ENCODE measurements at regions not wholly inside any gene's neighbourhood (a gene's known extent, or its start where the extent isn't known, plus 50 kb on each side); places are given as distances from the start of the nearest gene placed in this dataset.

- ChIA-PET POLR2A (no interaction called here), CTCF (interaction anchor here (0.7 to 1.3 kb wide), 7 partner anchors 9 to 60 kb away, joined by 3 to 5 read pairs (median 3); no protein-coding TSS in a partner anchor)
- Histone ChIP-seq H3K4me3 (ENCODE audit: control insufficient read depth in 1 of 7, extremely low read depth in 1 of 7, insufficient read depth in 4 of 7, low read depth in 2 of 7, low read length in 6 of 7) (peak overlapping the region in 6 of 7 experiments; percentile 9 to 74 (median 58)), H3K27me3 (replicated peaks in 2 of 5; ENCODE audit: control insufficient read depth in 4 of 5, insufficient read depth in 5 of 5, low read length in 4 of 5) (no peaks in the 10 kb centered on the region), H3K9me3 (ENCODE audit: control extremely low read depth in 1 of 5, control insufficient read depth in 4 of 5, insufficient read depth in 2 of 5, low read depth in 1 of 5, low read length in 4 of 5) (no peaks in the 10 kb centered on the region), H3K36me3 (ENCODE audit: control insufficient read depth in 4 of 4, insufficient read depth in 4 of 4, low read length in 3 of 4) (no peaks in the 10 kb centered on the region), H3K27ac (ENCODE audit: insufficient read depth in 1 of 2, low read depth in 1 of 2, low read length in 2 of 2, poor library complexity in 1 of 2, severe bottlenecking in 2 of 2) (peak overlapping the region in 1 of 2 experiments; percentile 25), H3K4me1 (ENCODE audit: control extremely low read depth in 1 of 4, control insufficient read depth in 4 of 4, insufficient read depth in 4 of 4, low read length in 3 of 4) (peaks cover 12 to 49% (median 41%) of the 10 kb centered on the region in 4 experiments)
- 3% methylated on average over 13 of the region's 23 CpGs for WGBS (ENCODE audit: insufficient coverage)
- peak; percentile 78 to 98 (median 96) for DNase-seq
Observed at GRCh38 chr7:3094701-3095445, 51.2 kb upstream of the CARD11 start.

GRCh38 chr7:3097734-3098133 is 54.1 kb upstream of the CARD11 start:
- peaks cover 7 to 43% (median 27%) of the 10 kb centered on the region in 4 experiments for H3K4me1 ChIP-seq (ENCODE audit: control extremely low read depth in 1 of 4, control insufficient read depth in 4 of 4, insufficient read depth in 4 of 4, low read length in 3 of 4)
- ChIA-PET POLR2A (no interaction called here), CTCF (no interaction called here)
- WGBS (ENCODE audit: insufficient coverage): 100% methylated on average over 1 of the region's 1 CpG
- no peak for DNase-seq
- no peak overlapping the region for H3K27ac ChIP-seq (ENCODE audit: insufficient read depth in 1 of 2, low read depth in 1 of 2, low read length in 2 of 2, poor library complexity in 1 of 2, severe bottlenecking in 2 of 2)
- H3K4me3 ChIP-seq (ENCODE audit: control insufficient read depth in 1 of 7, extremely low read depth in 1 of 7, insufficient read depth in 4 of 7, low read depth in 2 of 7, low read length in 6 of 7): no peak overlapping the region
- H3K36me3 ChIP-seq (ENCODE audit: control insufficient read depth in 4 of 4, insufficient read depth in 4 of 4, low read length in 3 of 4): no peaks in the 10 kb centered on the region
- H3K9me3 ChIP-seq (ENCODE audit: control extremely low read depth in 1 of 5, control insufficient read depth in 4 of 5, insufficient read depth in 2 of 5, low read depth in 1 of 5, low read length in 4 of 5): no peaks in the 10 kb centered on the region
- H3K27me3 ChIP-seq (replicated peaks in 2 of 5; ENCODE audit: control insufficient read depth in 4 of 5, insufficient read depth in 5 of 5, low read length in 4 of 5): no peaks in the 10 kb centered on the region

GRCh38 chr7:3102159-3102558 is 58.5 kb upstream of the CARD11 start:
- CTCF ChIA-PET: interaction anchor here (1.0 to 1.7 kb wide), 2 partner anchors 31 to 36 kb away, joined by 3 to 5 read pairs; no protein-coding TSS in a partner anchor
- Histone ChIP-seq H3K36me3 (ENCODE audit: control insufficient read depth in 4 of 4, insufficient read depth in 4 of 4, low read length in 3 of 4) (no peaks in the 10 kb centered on the region), H3K4me3 (ENCODE audit: control insufficient read depth in 1 of 7, extremely low read depth in 1 of 7, insufficient read depth in 4 of 7, low read depth in 2 of 7, low read length in 6 of 7) (no peak overlapping the region), H3K27ac (ENCODE audit: insufficient read depth in 1 of 2, low read depth in 1 of 2, low read length in 2 of 2, poor library complexity in 1 of 2, severe bottlenecking in 2 of 2) (no peak overlapping the region), H3K9me3 (ENCODE audit: control extremely low read depth in 1 of 5, control insufficient read depth in 4 of 5, insufficient read depth in 2 of 5, low read depth in 1 of 5, low read length in 4 of 5) (no peaks in the 10 kb centered on the region), H3K4me1 (ENCODE audit: control extremely low read depth in 1 of 4, control insufficient read depth in 4 of 4, insufficient read depth in 4 of 4, low read length in 3 of 4) (peaks cover 0 to 11% (median 4%) of the 10 kb centered on the region in 4 experiments), H3K27me3 (replicated peaks in 2 of 5; ENCODE audit: control insufficient read depth in 4 of 5, insufficient read depth in 5 of 5, low read length in 4 of 5) (no peaks in the 10 kb centered on the region)
- 75% methylated on average over 1 of the region's 2 CpGs for WGBS (ENCODE audit: insufficient coverage)
- POLR2A ChIA-PET: no interaction called here
- DNase-seq: no peak

- H3K27ac ChIP-seq (ENCODE audit: insufficient read depth in 1 of 2, low read depth in 1 of 2, low read length in 2 of 2, poor library complexity in 1 of 2, severe bottlenecking in 2 of 2): no peak overlapping the region
- H3K27me3 ChIP-seq (replicated peaks in 2 of 5; ENCODE audit: control insufficient read depth in 4 of 5, insufficient read depth in 5 of 5, low read length in 4 of 5): no peaks in the 10 kb centered on the region
- peaks cover 0 to 5% (median 0%) of the 10 kb centered on the region in 5 experiments for H3K9me3 ChIP-seq (ENCODE audit: control extremely low read depth in 1 of 5, control insufficient read depth in 4 of 5, insufficient read depth in 2 of 5, low read depth in 1 of 5, low read length in 4 of 5)
- DNase-seq: no peak
- no peak overlapping the region for H3K4me3 ChIP-seq (ENCODE audit: control insufficient read depth in 1 of 7, extremely low read depth in 1 of 7, insufficient read depth in 4 of 7, low read depth in 2 of 7, low read length in 6 of 7)
- peaks cover 0 to 19% (median 4%) of the 10 kb centered on the region in 4 experiments for H3K4me1 ChIP-seq (ENCODE audit: control extremely low read depth in 1 of 4, control insufficient read depth in 4 of 4, insufficient read depth in 4 of 4, low read length in 3 of 4)
- POLR2A ChIA-PET: no interaction called here
- no peaks in the 10 kb centered on the region for H3K36me3 ChIP-seq (ENCODE audit: control insufficient read depth in 4 of 4, insufficient read depth in 4 of 4, low read length in 3 of 4)
- WGBS (ENCODE audit: insufficient coverage): 85% methylated on average over 9 of the region's 12 CpGs
- CTCF ChIA-PET: interaction anchor here (1.0 to 1.3 kb wide), 6 partner anchors 9 to 47 kb away, joined by 3 to 4 read pairs (median 4); no protein-coding TSS in a partner anchor
Observed at GRCh38 chr7:3103614-3104398, 60.1 kb upstream of the CARD11 start.

GRCh38 chr7:3105856-3106255 is 62.2 kb upstream of the CARD11 start:
- Histone ChIP-seq H3K4me1 (ENCODE audit: control extremely low read depth in 1 of 4, control insufficient read depth in 4 of 4, insufficient read depth in 4 of 4, low read length in 3 of 4) (peaks cover 0 to 19% (median 4%) of the 10 kb centered on the region in 4 experiments), H3K4me3 (ENCODE audit: control insufficient read depth in 1 of 7, extremely low read depth in 1 of 7, insufficient read depth in 4 of 7, low read depth in 2 of 7, low read length in 6 of 7) (no peak overlapping the region), H3K27ac (ENCODE audit: insufficient read depth in 1 of 2, low read depth in 1 of 2, low read length in 2 of 2, poor library complexity in 1 of 2, severe bottlenecking in 2 of 2) (no peak overlapping the region), H3K9me3 (ENCODE audit: control extremely low read depth in 1 of 5, control insufficient read depth in 4 of 5, insufficient read depth in 2 of 5, low read depth in 1 of 5, low read length in 4 of 5) (peaks cover 0 to 5% (median 0%) of the 10 kb centered on the region in 5 experiments), H3K27me3 (replicated peaks in 2 of 5; ENCODE audit: control insufficient read depth in 4 of 5, insufficient read depth in 5 of 5, low read length in 4 of 5) (no peaks in the 10 kb centered on the region), H3K36me3 (ENCODE audit: control insufficient read depth in 4 of 4, insufficient read depth in 4 of 4, low read length in 3 of 4) (no peaks in the 10 kb centered on the region)
- ChIA-PET CTCF (interaction anchor here (1.1 to 1.5 kb wide), 2 partner anchors 14 to 31 kb away, joined by 3 to 4 read pairs; no protein-coding TSS in a partner anchor), POLR2A (no interaction called here)
- no peak for DNase-seq

- WGBS (ENCODE audit: insufficient coverage): 80% methylated on average over 1 of the region's 2 CpGs
- Histone ChIP-seq H3K36me3 (ENCODE audit: control insufficient read depth in 4 of 4, insufficient read depth in 4 of 4, low read length in 3 of 4) (no peaks in the 10 kb centered on the region), H3K27ac (ENCODE audit: insufficient read depth in 1 of 2, low read depth in 1 of 2, low read length in 2 of 2, poor library complexity in 1 of 2, severe bottlenecking in 2 of 2) (no peak overlapping the region), H3K4me1 (ENCODE audit: control extremely low read depth in 1 of 4, control insufficient read depth in 4 of 4, insufficient read depth in 4 of 4, low read length in 3 of 4) (peaks cover 0 to 22% (median 5%) of the 10 kb centered on the region in 4 experiments), H3K9me3 (ENCODE audit: control extremely low read depth in 1 of 5, control insufficient read depth in 4 of 5, insufficient read depth in 2 of 5, low read depth in 1 of 5, low read length in 4 of 5) (peaks cover 0 to 5% (median 0%) of the 10 kb centered on the region in 5 experiments), H3K4me3 (ENCODE audit: control insufficient read depth in 1 of 7, extremely low read depth in 1 of 7, insufficient read depth in 4 of 7, low read depth in 2 of 7, low read length in 6 of 7) (no peak overlapping the region), H3K27me3 (replicated peaks in 2 of 5; ENCODE audit: control insufficient read depth in 4 of 5, insufficient read depth in 5 of 5, low read length in 4 of 5) (no peaks in the 10 kb centered on the region)
- ChIA-PET CTCF (interaction anchor here (1.0 to 1.5 kb wide), 2 partner anchors 12 to 14 kb away, joined by 4 read pairs; no protein-coding TSS in a partner anchor), POLR2A (no interaction called here)
- DNase-seq: peak in 1 of 3 donors; percentile 25
Observed at GRCh38 chr7:3106361-3106826, 62.7 kb upstream of the CARD11 start.
